ENCODE measurements at regions not wholly inside any gene's neighbourhood (a gene's known extent, or its start where the extent isn't known, plus 50 kb on each side); places are given as distances from the start of the nearest gene placed in this dataset.

GRCh38 chr17:65279456-65279855 lies 142.3 kb downstream of the RGS9 start:
- intact Hi-C loops (cut with micrococcal nuclease) = no loop called here
- Mint-ChIP-seq H3K36me3 (ENCODE audit: low read depth) (no peaks in the 10 kb centered on the region), H3K9me3 (no peaks in the 10 kb centered on the region), H3K4me3 (no peak overlapping the region), H3K27ac (no peak overlapping the region), H3K27me3 (peaks cover 19% of the 10 kb centered on the region), H3K4me1 (ENCODE audit: low read depth) (peaks cover 11% of the 10 kb centered on the region)
- ChIA-PET CTCF (interaction anchor here (0.9 kb wide), 1 partner anchor 10 kb away, joined by 3 read pairs; no protein-coding TSS in a partner anchor), POLR2A (no interaction called here)
- ATAC-seq = no peak
- no peak for DNase-seq
- TF ChIP-seq CTCF (IDR thresholded peaks at IDR 0.05) = no peak

GRCh38 chr17:65278820-65279184 lies 141.6 kb downstream of the RGS9 start:
- H3K4me3 Mint-ChIP-seq = no peak overlapping the region
- no peaks in the 10 kb centered on the region for H3K9me3 Mint-ChIP-seq
- TF ChIP-seq CTCF (IDR thresholded peaks at IDR 0.05) = no peak
- ChIA-PET CTCF (interaction anchor here (0.9 to 2.9 kb wide), 3 partner anchors 9 to 16 kb away, joined by 3 to 14 read pairs (median 3); no protein-coding TSS in a partner anchor), POLR2A (no interaction called here)
- ATAC-seq (no peak), DNase-seq (no peak)
- intact Hi-C loops (cut with micrococcal nuclease) = no loop called here
- H3K27me3 Mint-ChIP-seq = peaks cover 19% of the 10 kb centered on the region
- H3K4me1 Mint-ChIP-seq (ENCODE audit: low read depth) = peaks cover 11% of the 10 kb centered on the region
- no peaks in the 10 kb centered on the region for H3K36me3 Mint-ChIP-seq (ENCODE audit: low read depth)
- no peak overlapping the region for H3K27ac Mint-ChIP-seq

GRCh38 chr17:65278050-65278819 lies 141.1 kb downstream of the RGS9 start:
- TF ChIP-seq CTCF (IDR thresholded peaks at IDR 0.05) = peak; percentile 41
- ChIA-PET CTCF (interaction anchor here (0.9 to 2.9 kb wide), 4 partner anchors 10 to 887 kb away, joined by 3 to 14 read pairs (median 5); no protein-coding TSS in a partner anchor), POLR2A (no interaction called here)
- intact Hi-C loops (cut with micrococcal nuclease) = no loop called here
- ATAC-seq (peak; percentile 49), DNase-seq (peak; percentile 44)
- H3K27me3 Mint-ChIP-seq = peaks cover 19% of the 10 kb centered on the region
- H3K4me3 Mint-ChIP-seq = no peak overlapping the region
- H3K4me1 Mint-ChIP-seq (ENCODE audit: low read depth) = peaks cover 11% of the 10 kb centered on the region
- no peaks in the 10 kb centered on the region for H3K9me3 Mint-ChIP-seq
- no peaks in the 10 kb centered on the region for H3K36me3 Mint-ChIP-seq (ENCODE audit: low read depth)
- no peak overlapping the region for H3K27ac Mint-ChIP-seq

GRCh38 chr17:65277576-65277975 lies 140.4 kb downstream of the RGS9 start:
- ChIA-PET CTCF (interaction anchor here (0.7 to 2.9 kb wide), 4 partner anchors 10 to 888 kb away, joined by 3 to 14 read pairs (median 5); no protein-coding TSS in a partner anchor), POLR2A (interaction anchor here (0.6 kb wide), 1 partner anchor 10 kb away, joined by 4 read pairs; no protein-coding TSS in a partner anchor)
- H3K27ac Mint-ChIP-seq = no peak overlapping the region
- no peaks in the 10 kb centered on the region for H3K9me3 Mint-ChIP-seq
- peaks cover 11% of the 10 kb centered on the region for H3K4me1 Mint-ChIP-seq (ENCODE audit: low read depth)
- TF ChIP-seq CTCF (IDR thresholded peaks at IDR 0.05) = no peak
- no peak overlapping the region for H3K4me3 Mint-ChIP-seq
- ATAC-seq (no peak), DNase-seq (peak; percentile 15)
- H3K36me3 Mint-ChIP-seq (ENCODE audit: low read depth) = no peaks in the 10 kb centered on the region
- intact Hi-C loops (cut with micrococcal nuclease) = no loop called here
- H3K27me3 Mint-ChIP-seq = peaks cover 19% of the 10 kb centered on the region

Data from activated CD8-positive, alpha-beta T cell treated with anti-CD3 and anti-CD28 coated beads for 36 hours (primary cell).